ENCODE measurements at regions not wholly inside any gene's neighbourhood (a gene's known extent, or its start where the extent isn't known, plus 50 kb on each side); places are given as distances from the start of the nearest gene placed in this dataset.

DNA sequence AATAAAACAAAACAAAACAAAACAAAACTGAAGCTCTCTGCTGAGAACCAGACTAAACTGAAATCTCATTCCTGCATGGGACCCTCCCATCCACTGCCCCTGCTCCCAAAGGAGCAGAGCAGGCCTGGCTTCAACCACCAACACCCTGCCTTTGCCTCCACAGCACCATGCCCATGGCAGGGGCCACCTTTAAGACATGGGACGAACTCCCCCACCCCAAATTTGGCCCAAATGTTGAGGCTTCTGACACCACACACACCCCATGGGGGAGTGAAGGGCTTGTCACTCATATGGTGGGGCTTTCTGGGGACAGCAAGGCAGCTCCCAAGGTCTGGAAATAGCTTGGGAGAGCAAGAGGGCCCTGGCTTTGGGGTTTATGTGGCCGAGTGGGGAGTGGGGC lies 177.2 kb downstream of the KIF26A start:
- no peak for TF ChIP-seq SUZ12 (IDR thresholded peaks at IDR 0.05)
- TF ChIP-seq HDGF (IDR thresholded peaks at IDR 0.05; ENCODE audit: borderline replicate concordance): no peak
- no peak for TF ChIP-seq FOXM1 (IDR thresholded peaks at IDR 0.05; ENCODE audit: borderline replicate concordance)
- no peak for TF ChIP-seq FOXK2 (IDR thresholded peaks at IDR 0.05)
- no peak for TF ChIP-seq ELF4 (IDR thresholded peaks at IDR 0.05)
- no peak for TF ChIP-seq SP1 (IDR thresholded peaks at IDR 0.05)
- TF ChIP-seq NFRKB (IDR thresholded peaks at IDR 0.05): no peak
- no peak for TF ChIP-seq BHLHE40 (IDR thresholded peaks at IDR 0.05; ENCODE audit: borderline replicate concordance)
- TF ChIP-seq CTBP1 (IDR thresholded peaks at IDR 0.05; ENCODE audit: borderline replicate concordance): no peak
- no peak for TF ChIP-seq TARDBP (IDR thresholded peaks at IDR 0.05)
- no peak for TF ChIP-seq FOXA1 (IDR thresholded peaks at IDR 0.05)
- TF ChIP-seq ZNF384 (IDR thresholded peaks at IDR 0.05): no peak
- TF ChIP-seq, protein P1, sequence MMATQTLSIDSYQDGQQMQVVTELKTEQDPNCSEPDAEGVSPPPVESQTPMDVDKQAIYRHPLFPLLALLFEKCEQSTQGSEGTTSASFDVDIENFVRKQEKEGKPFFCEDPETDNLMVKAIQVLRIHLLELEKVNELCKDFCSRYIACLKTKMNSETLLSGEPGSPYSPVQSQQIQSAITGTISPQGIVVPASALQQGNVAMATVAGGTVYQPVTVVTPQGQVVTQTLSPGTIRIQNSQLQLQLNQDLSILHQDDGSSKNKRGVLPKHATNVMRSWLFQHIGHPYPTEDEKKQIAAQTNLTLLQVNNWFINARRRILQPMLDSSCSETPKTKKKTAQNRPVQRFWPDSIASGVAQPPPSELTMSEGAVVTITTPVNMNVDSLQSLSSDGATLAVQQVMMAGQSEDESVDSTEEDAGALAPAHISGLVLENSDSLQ (IDR thresholded peaks at IDR 0.05): no peak
- TF ChIP-seq L3MBTL2 (conservative IDR thresholded peaks at IDR 0.05): no peak

Measured in HEK293T (cell line).